H1 (cell line): ENCODE measurements at regions not wholly inside any gene's neighbourhood (a gene's known extent, or its start where the extent isn't known, plus 50 kb on each side); places are given as distances from the start of the nearest gene placed in this dataset.

Experiments used
- CREB1 ChIP-seq: IDR thresholded peaks from 2 replicates; pipeline ENCODE4 v1.6.1; 2012; ENCODE audit warnings: inconsistent platforms
- POLR2A ChIP-seq, 2 experiments: IDR thresholded peaks; 1 replicate in 1 of 2; 2 replicates in 1 of 2; pipeline ENCODE4 v1.6.1; 2011; ENCODE audit warnings: low read depth in 2 of 2, low read length in 2 of 2, mild to moderate bottlenecking in 2 of 2; ENCODE audit errors: control extremely low read depth in 1 of 2

GRCh38 chr2:220795705-220796104 lies 776.4 kb downstream of the EPHA4 start:
- no peak for TF ChIP-seq CREB1
- TF ChIP-seq POLR2A (IDR thresholded peaks at IDR 0.05; ENCODE audit: control extremely low read depth in 1 of 2, low read depth in 2 of 2, low read length in 2 of 2), result no peak
